Stomach (tissue), 8 donors: ENCODE measurements at regions not wholly inside any gene's neighbourhood (a gene's known extent, or its start where the extent isn't known, plus 50 kb on each side); places are given as distances from the start of the nearest gene placed in this dataset.

ENCODE experiments used
- DNase-seq, 2 donors: peaks; one replicate each; pipeline versions ENCODE4 v3.0.0 to v3.0.0-alpha.2; 2013 to 2019
- H3K27ac ChIP-seq, 5 donors: fragments of 200-600 bp in 4 of 5; sonication (generic) in 4 of 5; one replicate each; pipeline ENCODE4 v1.5.1; 2013 to 2019; ENCODE audit warnings: mild to moderate bottlenecking in 1 of 5, moderate library complexity in 1 of 5
- H3K27me3 ChIP-seq, 3 donors: fragments of 200-600 bp; sonication (generic); one replicate each; pipeline ENCODE4 v1.5.1; 2017 to 2019; ENCODE audit warnings: mixed run types in 1 of 3
- H3K36me3 ChIP-seq, 4 donors: fragments of 200-600 bp; sonication (generic); 1 replicate in 3 of 4; 2 replicates in 1 of 4; pipeline ENCODE4 v1.5.1; 2016 to 2019
- H3K4me1 ChIP-seq, 4 donors: fragments of 200-600 bp; sonication (generic); one replicate each; pipeline ENCODE4 v1.5.1; 2016 to 2019
- H3K4me3 ChIP-seq, 4 donors: fragments of 200-600 bp; sonication (generic) in 3 of 4; one replicate each; pipeline ENCODE4 v1.5.1; 2016 to 2019; ENCODE audit warnings: mild to moderate bottlenecking in 1 of 4
- H3K9me3 ChIP-seq, 4 donors: fragments of 200-600 bp; sonication (generic); one replicate each; pipeline ENCODE4 v1.5.1; 2016 to 2019
- EP300 ChIP-seq: sonication (generic); formaldehyde crosslinking; IDR thresholded peaks from one replicate; pipeline ENCODE4 v1.6.1; 2017; ENCODE audit warnings: antibody characterized with exemption
- POLR2A ChIP-seq, 4 donors: fragments of 450-650 bp; IDR thresholded peaks; one replicate each; pipeline ENCODE4 v1.6.1; 2016; ENCODE audit warnings: antibody characterized with exemption in 4 of 4, control low read depth in 2 of 4, mild to moderate bottlenecking in 1 of 4, moderate library complexity in 1 of 4
- POLR2AphosphoS5 ChIP-seq, 3 donors: sonication (generic); formaldehyde crosslinking; IDR thresholded peaks; one replicate each; pipeline ENCODE4 v1.6.1; 2016; ENCODE audit warnings: antibody characterized with exemption in 3 of 3
- WGBS, 5 donors: extraction: QIAGEN DNeasy Blood & Tissue Kit in 3 of 5; methylation state at CpG; one replicate each; pipeline versions ENCODE4 v1.1.5 to v1.1.7; 2013 to 2018; 5-methylcytosine and 5-hydroxymethylcytosine counted together
- intact Hi-C: fragments of 100-400 bp; cut with DNase I; formaldehyde crosslinking; loops from one replicate; pipeline ENCODE4 v1.15.1; 2023; ENCODE audit warnings: low total_unique reads
- TF ChIP-seq, protein P1 (sequence below), 7 experiments: fragments of 450-650 bp in 4 of 7; fragments of 200-600 bp in 3 of 7; sonication (generic) in 3 of 7; IDR thresholded peaks; one replicate each; pipeline ENCODE4 v1.5.1; 2016 to 2019; ENCODE audit warnings: antibody characterized with exemption in 7 of 7, control low read depth in 2 of 7, mild to moderate bottlenecking in 1 of 7
- donor health status: healthy with polysubstance abuse.
- donor health status: Bipolar disorder and iron deficiency.
- donor health status: healthy.

DNA sequence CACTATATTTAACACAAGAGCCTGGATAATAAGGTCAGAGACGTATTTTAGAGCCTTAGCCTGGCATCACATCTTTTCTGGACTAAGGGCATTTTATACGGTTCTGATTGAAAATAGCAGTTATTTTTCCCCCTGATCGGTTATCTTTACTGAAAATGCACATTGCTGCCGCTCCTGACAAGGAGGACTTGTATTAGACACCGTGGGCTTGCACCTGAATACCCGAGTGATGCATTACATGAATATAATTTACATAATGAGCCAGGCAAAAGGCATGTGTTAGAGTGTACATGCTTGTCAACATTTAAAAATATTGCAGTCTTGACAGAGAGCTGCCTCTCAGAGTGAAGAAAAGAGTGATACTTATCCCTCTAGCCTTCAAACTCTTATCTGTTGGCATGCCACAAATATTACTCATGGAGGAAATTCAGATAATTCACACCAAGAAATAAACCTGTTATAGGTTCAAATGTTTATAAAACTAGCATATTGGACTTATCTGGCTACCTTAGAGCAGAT lies 470.5 kb upstream of the ETAA1 start:
- H3K4me3 ChIP-seq: no peak overlapping the region
- no peak overlapping the region for H3K27ac ChIP-seq
- WGBS, 5 donors: 79 to 93% (median 90%) methylated on average over 6 of the region's 6 CpGs
- no peak for DNase-seq
- intact Hi-C loops: no loop called here
- H3K36me3 ChIP-seq: no peaks in the 10 kb centered on the region
- TF ChIP-seq POLR2AphosphoS5 (IDR thresholded peaks at IDR 0.05) (no peak), POLR2A (IDR thresholded peaks at IDR 0.05) (no peak)
- TF ChIP-seq, protein P1, sequence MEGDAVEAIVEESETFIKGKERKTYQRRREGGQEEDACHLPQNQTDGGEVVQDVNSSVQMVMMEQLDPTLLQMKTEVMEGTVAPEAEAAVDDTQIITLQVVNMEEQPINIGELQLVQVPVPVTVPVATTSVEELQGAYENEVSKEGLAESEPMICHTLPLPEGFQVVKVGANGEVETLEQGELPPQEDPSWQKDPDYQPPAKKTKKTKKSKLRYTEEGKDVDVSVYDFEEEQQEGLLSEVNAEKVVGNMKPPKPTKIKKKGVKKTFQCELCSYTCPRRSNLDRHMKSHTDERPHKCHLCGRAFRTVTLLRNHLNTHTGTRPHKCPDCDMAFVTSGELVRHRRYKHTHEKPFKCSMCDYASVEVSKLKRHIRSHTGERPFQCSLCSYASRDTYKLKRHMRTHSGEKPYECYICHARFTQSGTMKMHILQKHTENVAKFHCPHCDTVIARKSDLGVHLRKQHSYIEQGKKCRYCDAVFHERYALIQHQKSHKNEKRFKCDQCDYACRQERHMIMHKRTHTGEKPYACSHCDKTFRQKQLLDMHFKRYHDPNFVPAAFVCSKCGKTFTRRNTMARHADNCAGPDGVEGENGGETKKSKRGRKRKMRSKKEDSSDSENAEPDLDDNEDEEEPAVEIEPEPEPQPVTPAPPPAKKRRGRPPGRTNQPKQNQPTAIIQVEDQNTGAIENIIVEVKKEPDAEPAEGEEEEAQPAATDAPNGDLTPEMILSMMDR (IDR thresholded peaks at IDR 0.05): no peak
- H3K27me3 ChIP-seq: no peaks in the 10 kb centered on the region
- H3K4me1 ChIP-seq: peaks cover 0 to 18% (median 9%) of the 10 kb centered on the region in 4 donors
- H3K9me3 ChIP-seq: no peaks in the 10 kb centered on the region

DNA sequence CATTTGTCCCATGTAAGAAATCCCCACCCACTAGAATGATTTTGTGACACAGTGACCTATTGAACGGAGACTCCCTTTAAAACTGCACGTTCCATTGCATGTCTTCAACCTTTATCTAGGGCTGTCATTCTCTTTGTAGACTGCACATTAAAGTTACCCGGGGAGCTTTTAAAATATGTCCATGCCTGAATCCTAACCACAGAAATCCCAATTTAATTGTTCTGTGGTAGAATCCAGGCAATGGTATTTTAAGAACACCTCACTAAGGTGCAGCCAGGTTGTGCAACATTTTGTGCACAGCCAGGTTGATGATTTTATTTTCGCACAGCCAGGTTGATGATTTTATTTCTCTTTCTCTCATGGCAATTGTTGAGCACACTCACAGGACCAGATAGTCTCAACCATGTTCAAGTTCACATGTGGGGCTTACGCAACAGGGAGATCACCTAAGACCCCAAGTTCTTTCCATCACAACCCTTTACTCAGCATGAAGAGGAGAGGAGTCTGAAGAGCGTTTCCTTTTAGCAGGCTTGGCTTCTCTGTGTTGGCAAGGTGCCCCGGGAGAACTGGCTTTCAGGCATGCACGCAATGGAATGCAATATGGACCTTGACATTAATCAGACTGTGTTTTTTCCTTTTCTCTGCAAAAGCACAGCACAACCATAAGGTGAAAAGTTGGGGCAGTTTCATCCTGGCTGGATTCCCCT lies 467.3 kb upstream of the ETAA1 start:
- Histone ChIP-seq H3K36me3 (no peaks in the 10 kb centered on the region), H3K9me3 (no peaks in the 10 kb centered on the region), H3K27ac (no peak overlapping the region), H3K4me3 (no peak overlapping the region), H3K27me3 (no peaks in the 10 kb centered on the region), H3K4me1 (peaks cover 0 to 18% (median 9%) of the 10 kb centered on the region in 4 donors)
- WGBS, 5 donors: 32 to 43% (median 36%) methylated on average over 8 of the region's 8 CpGs
- peak; percentile 65 to 89 for DNase-seq
- intact Hi-C loops: no loop called here
- TF ChIP-seq, protein P1 (IDR thresholded peaks at IDR 0.05): no peak
- TF ChIP-seq POLR2AphosphoS5 (IDR thresholded peaks at IDR 0.05): no peak
- TF ChIP-seq EP300: no peak
- no peak for TF ChIP-seq POLR2A (IDR thresholded peaks at IDR 0.05)

DNA sequence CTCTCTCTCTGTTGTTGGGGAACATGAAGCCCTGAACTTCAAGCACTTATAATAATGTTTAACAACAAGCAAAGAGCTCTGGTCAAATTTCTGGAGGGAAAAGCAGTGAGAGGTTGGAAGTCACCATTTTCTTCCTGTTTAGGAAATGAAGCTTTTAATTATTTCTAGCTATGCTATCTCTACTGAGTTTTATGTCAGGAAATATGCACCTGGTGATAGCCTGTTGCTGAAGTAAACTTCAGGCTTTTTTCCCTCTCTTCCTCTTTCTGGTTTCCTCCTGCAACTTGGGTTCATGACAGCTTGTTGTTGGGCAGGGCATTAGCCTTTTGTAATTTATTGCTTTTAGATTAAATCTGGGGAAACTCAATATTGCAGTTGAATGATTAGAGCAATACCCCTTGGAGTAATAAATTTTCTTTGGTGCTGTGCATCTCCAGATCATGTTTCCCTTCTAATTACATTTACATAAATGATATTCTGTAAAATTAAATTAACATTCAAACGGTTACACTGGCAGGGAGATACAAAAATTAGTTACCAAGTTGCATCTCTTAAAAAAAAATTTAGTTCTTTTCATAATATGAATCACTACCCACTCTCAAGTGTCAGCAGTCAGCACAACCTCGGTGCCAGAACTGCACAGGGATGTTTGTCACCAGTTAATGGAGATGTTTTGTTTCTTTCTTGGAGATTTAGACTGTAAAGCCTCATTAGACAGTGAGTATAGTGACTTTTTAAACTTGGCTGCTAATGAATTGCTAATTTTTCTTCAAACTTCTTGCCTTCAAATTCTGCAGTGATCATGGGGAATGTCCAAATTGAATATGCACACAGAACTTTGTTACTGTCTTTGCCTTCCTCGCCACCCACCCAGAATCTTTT lies 466.6 kb upstream of the ETAA1 start:
- no peak for DNase-seq
- H3K9me3 ChIP-seq: no peaks in the 10 kb centered on the region
- no peak overlapping the region for H3K4me3 ChIP-seq
- WGBS, 5 donors: 65 to 83% (median 71%) methylated on average over 3 of the region's 3 CpGs
- peaks cover 0 to 18% (median 9%) of the 10 kb centered on the region in 4 donors for H3K4me1 ChIP-seq
- H3K27ac ChIP-seq: no peak overlapping the region
- H3K36me3 ChIP-seq: no peaks in the 10 kb centered on the region
- intact Hi-C loops: no loop called here
- TF ChIP-seq, protein P1 (IDR thresholded peaks at IDR 0.05): no peak
- TF ChIP-seq POLR2AphosphoS5 (IDR thresholded peaks at IDR 0.05) (no peak), EP300 (no peak), POLR2A (IDR thresholded peaks at IDR 0.05) (no peak)
- H3K27me3 ChIP-seq: no peaks in the 10 kb centered on the region

DNA sequence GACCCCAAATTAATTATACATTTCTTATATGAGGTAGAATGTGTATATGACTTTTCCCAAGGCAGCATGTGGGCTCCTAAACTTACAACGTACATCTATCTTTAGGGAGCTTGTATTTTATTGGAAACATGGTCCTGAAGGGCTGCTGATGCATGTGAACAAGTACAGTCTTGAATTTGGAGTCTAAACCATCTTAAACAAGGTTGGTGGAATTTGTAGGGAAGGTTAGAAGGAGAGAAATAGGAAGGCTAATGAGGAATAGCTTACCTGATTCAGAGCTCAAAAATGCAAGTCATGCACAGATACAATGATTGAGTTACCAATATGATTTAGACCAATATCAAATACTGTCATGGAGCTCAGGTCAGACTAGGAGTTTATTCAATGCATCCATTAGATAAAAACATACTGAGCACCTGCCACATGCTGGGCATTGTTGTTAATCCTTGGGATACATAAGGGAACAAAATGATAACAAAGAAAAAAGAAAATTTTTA lies 458.6 kb upstream of the ETAA1 start:
- Histone ChIP-seq H3K36me3 (no peaks in the 10 kb centered on the region), H3K27ac (no peak overlapping the region), H3K4me3 (no peak overlapping the region), H3K4me1 (no peaks in the 10 kb centered on the region), H3K27me3 (no peaks in the 10 kb centered on the region), H3K9me3 (no peaks in the 10 kb centered on the region)
- WGBS, 5 donors: 78 to 97% (median 94%) methylated on average over 1 of the region's 1 CpG
- no peak for DNase-seq
- intact Hi-C loops: no loop called here
- TF ChIP-seq, protein P1 (IDR thresholded peaks at IDR 0.05): no peak
- TF ChIP-seq EP300 (no peak), POLR2A (IDR thresholded peaks at IDR 0.05) (no peak), POLR2AphosphoS5 (IDR thresholded peaks at IDR 0.05) (no peak)
